ENCODE measurements at regions not wholly inside any gene's neighbourhood (a gene's known extent, or its start where the extent isn't known, plus 50 kb on each side); places are given as distances from the start of the nearest gene placed in this dataset.
"Not testable (repeated sequence)": the region's sequence is repeated elsewhere in the genome, so short reads cannot be mapped to it uniquely, and the experiment has no call there.

GRCh38 chr4:10239982-10240654 lies 123.5 kb upstream of the WDR1 start:
- Histone ChIP-seq H3K27me3 (ENCODE audit: low read depth) (no peaks in the 10 kb centered on the region), H3K9me3 (no peaks in the 10 kb centered on the region), H3K4me1 (no peaks in the 10 kb centered on the region), H3K4me3 (no peak overlapping the region), H3K36me3 (replicated peaks) (no peaks in the 10 kb centered on the region)
- in situ Hi-C loops (cut with MboI; ENCODE audit: low sequenced_read_pairs) = no loop called here
- no peak for DNase-seq (ENCODE audit: low spot score in 2 of 2)

- Histone ChIP-seq H3K27me3 (ENCODE audit: low read depth) (no peaks in the 10 kb centered on the region), H3K4me3 (no peak overlapping the region), H3K36me3 (replicated peaks) (no peaks in the 10 kb centered on the region), H3K4me1 (no peaks in the 10 kb centered on the region), H3K9me3 (no peaks in the 10 kb centered on the region)
- no peak for DNase-seq (ENCODE audit: low spot score in 2 of 2)
- in situ Hi-C loops (cut with MboI; ENCODE audit: low sequenced_read_pairs) = no loop called here
These were observed 120.5 kb upstream of the WDR1 start for GRCh38 chr4:10237131-10237530.

- no peaks in the 10 kb centered on the region for H3K9me3 ChIP-seq
- no peaks in the 10 kb centered on the region for H3K4me1 ChIP-seq
- in situ Hi-C loops (cut with MboI; ENCODE audit: low sequenced_read_pairs) = no loop called here
- no peaks in the 10 kb centered on the region for H3K36me3 ChIP-seq (replicated peaks)
- H3K4me3 ChIP-seq = no peak overlapping the region
- H3K27me3 ChIP-seq (ENCODE audit: low read depth) = no peaks in the 10 kb centered on the region
- DNase-seq (ENCODE audit: low spot score in 2 of 2) = no peak
These were observed 115.5 kb upstream of the WDR1 start for GRCh38 chr4:10232114-10232513.

GRCh38 chr4:10226756-10227155 lies 110.2 kb upstream of the WDR1 start:
- Histone ChIP-seq H3K4me3 (no peak overlapping the region), H3K9me3 (no peaks in the 10 kb centered on the region), H3K4me1 (no peaks in the 10 kb centered on the region), H3K36me3 (replicated peaks) (no peaks in the 10 kb centered on the region), H3K27me3 (ENCODE audit: low read depth) (no peaks in the 10 kb centered on the region)
- no peak for DNase-seq (ENCODE audit: low spot score in 2 of 2)
- in situ Hi-C loops (cut with MboI; ENCODE audit: low sequenced_read_pairs) = no loop called here

- in situ Hi-C loops (cut with MboI; ENCODE audit: low sequenced_read_pairs) = no loop called here
- H3K4me3 ChIP-seq = no peak overlapping the region
- H3K27me3 ChIP-seq (ENCODE audit: low read depth) = no peaks in the 10 kb centered on the region
- no peaks in the 10 kb centered on the region for H3K4me1 ChIP-seq
- no peaks in the 10 kb centered on the region for H3K9me3 ChIP-seq
- no peak for DNase-seq (ENCODE audit: low spot score in 2 of 2)
- no peaks in the 10 kb centered on the region for H3K36me3 ChIP-seq (replicated peaks)
These were observed 108.5 kb upstream of the WDR1 start for GRCh38 chr4:10225096-10225495.

- Histone ChIP-seq H3K4me1 (no peaks in the 10 kb centered on the region), H3K4me3 (no peak overlapping the region), H3K27me3 (ENCODE audit: low read depth) (no peaks in the 10 kb centered on the region), H3K9me3 (no peaks in the 10 kb centered on the region), H3K36me3 (replicated peaks) (no peaks in the 10 kb centered on the region)
- DNase-seq (ENCODE audit: low spot score in 2 of 2) = no peak
- in situ Hi-C loops (cut with MboI; ENCODE audit: low sequenced_read_pairs) = no loop called here
These were observed 107.2 kb upstream of the WDR1 start for GRCh38 chr4:10223782-10224181.

GRCh38 chr4:10213481-10213880 lies 96.9 kb upstream of the WDR1 start:
- H3K9me3 ChIP-seq; H3K4me3 ChIP-seq; in situ Hi-C loops (cut with MboI; ENCODE audit: low sequenced_read_pairs); H3K4me1 ChIP-seq; H3K36me3 ChIP-seq (replicated peaks); DNase-seq (ENCODE audit: low spot score in 2 of 2); H3K27me3 ChIP-seq (ENCODE audit: low read depth): not testable (repeated sequence)

- H3K9me3 ChIP-seq = no peaks in the 10 kb centered on the region
- in situ Hi-C loops (cut with MboI; ENCODE audit: low sequenced_read_pairs) = no loop called here
- H3K4me1 ChIP-seq = no peaks in the 10 kb centered on the region
- no peaks in the 10 kb centered on the region for H3K36me3 ChIP-seq (replicated peaks)
- no peak for DNase-seq (ENCODE audit: low spot score in 2 of 2)
- H3K27me3 ChIP-seq (ENCODE audit: low read depth) = no peaks in the 10 kb centered on the region
- no peak overlapping the region for H3K4me3 ChIP-seq
These were observed 96.3 kb upstream of the WDR1 start for GRCh38 chr4:10212901-10213300.

GRCh38 chr4:10212400-10212799 lies 95.8 kb upstream of the WDR1 start:
- Histone ChIP-seq H3K27me3 (ENCODE audit: low read depth) (no peaks in the 10 kb centered on the region), H3K36me3 (replicated peaks) (no peaks in the 10 kb centered on the region), H3K4me3 (no peak overlapping the region), H3K9me3 (no peaks in the 10 kb centered on the region), H3K4me1 (no peaks in the 10 kb centered on the region)
- DNase-seq (ENCODE audit: low spot score in 2 of 2) = no peak
- in situ Hi-C loops (cut with MboI; ENCODE audit: low sequenced_read_pairs) = no loop called here

GRCh38 chr4:10207116-10207515 lies 90.5 kb upstream of the WDR1 start:
- Histone ChIP-seq H3K27me3 (ENCODE audit: low read depth) (no peaks in the 10 kb centered on the region), H3K9me3 (no peaks in the 10 kb centered on the region), H3K36me3 (replicated peaks) (no peaks in the 10 kb centered on the region), H3K4me3 (no peak overlapping the region), H3K4me1 (no peaks in the 10 kb centered on the region)
- no peak for DNase-seq (ENCODE audit: low spot score in 2 of 2)
- in situ Hi-C loops (cut with MboI; ENCODE audit: low sequenced_read_pairs) = no loop called here

- no peak for DNase-seq (ENCODE audit: low spot score in 2 of 2)
- Histone ChIP-seq H3K36me3 (replicated peaks) (no peaks in the 10 kb centered on the region), H3K27me3 (ENCODE audit: low read depth) (no peaks in the 10 kb centered on the region), H3K9me3 (no peaks in the 10 kb centered on the region), H3K4me3 (no peak overlapping the region), H3K4me1 (no peaks in the 10 kb centered on the region)
- in situ Hi-C loops (cut with MboI; ENCODE audit: low sequenced_read_pairs) = no loop called here
These were observed 88.6 kb upstream of the WDR1 start for GRCh38 chr4:10205223-10205622.

GRCh38 chr4:10204401-10205058 lies 87.9 kb upstream of the WDR1 start:
- Histone ChIP-seq H3K27me3 (ENCODE audit: low read depth) (no peaks in the 10 kb centered on the region), H3K36me3 (replicated peaks) (no peaks in the 10 kb centered on the region), H3K4me3 (no peak overlapping the region), H3K9me3 (no peaks in the 10 kb centered on the region), H3K4me1 (no peaks in the 10 kb centered on the region)
- in situ Hi-C loops (cut with MboI; ENCODE audit: low sequenced_read_pairs) = no loop called here
- DNase-seq (ENCODE audit: low spot score in 2 of 2) = no peak

- Histone ChIP-seq H3K27me3 (ENCODE audit: low read depth) (no peaks in the 10 kb centered on the region), H3K4me1 (no peaks in the 10 kb centered on the region), H3K9me3 (no peaks in the 10 kb centered on the region), H3K4me3 (no peak overlapping the region), H3K36me3 (replicated peaks) (no peaks in the 10 kb centered on the region)
- DNase-seq (ENCODE audit: low spot score in 2 of 2) = no peak
- in situ Hi-C loops (cut with MboI; ENCODE audit: low sequenced_read_pairs) = no loop called here
These were observed 87.3 kb upstream of the WDR1 start for GRCh38 chr4:10203851-10204250.

- Histone ChIP-seq H3K4me1 (no peaks in the 10 kb centered on the region), H3K9me3 (no peaks in the 10 kb centered on the region), H3K27me3 (ENCODE audit: low read depth) (no peaks in the 10 kb centered on the region), H3K4me3 (no peak overlapping the region), H3K36me3 (replicated peaks) (no peaks in the 10 kb centered on the region)
- in situ Hi-C loops (cut with MboI; ENCODE audit: low sequenced_read_pairs) = no loop called here
- DNase-seq (ENCODE audit: low spot score in 2 of 2) = no peak
These were observed 85.0 kb upstream of the WDR1 start for GRCh38 chr4:10201381-10202223.

All from HAP-1 (cell line).